DOHH2 (cell line): ENCODE measurements at regions not wholly inside any gene's neighbourhood (a gene's known extent, or its start where the extent isn't known, plus 50 kb on each side); places are given as distances from the start of the nearest gene placed in this dataset.
"Not testable (repeated sequence)": the region's sequence is repeated elsewhere in the genome, so short reads cannot be mapped to it uniquely, and the experiment has no call there.

ENCODE experiments used
- H3F3A ChIP-seq: fragments of 200-600 bp; sonication (generic), shearing (Covaris generic); 2 replicates; pipeline ENCODE4 v1.6.0; 2016; ENCODE audit warnings: antibody characterized with exemption, mild to moderate bottlenecking; ENCODE audit not compliant: control insufficient read depth, insufficient read depth
- H3K27ac ChIP-seq: fragments of 200-600 bp; sonication (generic); 2 replicates; pipeline ENCODE4 v1.5.1; 2014; ENCODE audit warnings: low read depth, mild to moderate bottlenecking, low read length, moderate library complexity
- H3K27me3 ChIP-seq: fragments of 200-600 bp; sonication (generic); 2 replicates; pipeline ENCODE4 v1.6.1; 2014; ENCODE audit warnings: mild to moderate bottlenecking, low read length, mixed read lengths; ENCODE audit not compliant: control insufficient read depth
- H3K36me3 ChIP-seq: fragments of 200-600 bp; sonication (generic); 2 replicates; pipeline ENCODE4 v1.6.1; 2014; ENCODE audit warnings: mild to moderate bottlenecking, low read length, moderate library complexity, mixed read lengths; ENCODE audit not compliant: control insufficient read depth
- H3K4me1 ChIP-seq: fragments of 200-600 bp; sonication (generic); 2 replicates; pipeline ENCODE4 v1.6.1; 2014; ENCODE audit warnings: mild to moderate bottlenecking, low read length, mixed read lengths; ENCODE audit not compliant: control insufficient read depth
- H3K4me2 ChIP-seq: fragments of 200-600 bp; sonication (generic); 2 replicates; pipeline ENCODE4 v1.6.0; 2014; ENCODE audit warnings: mild to moderate bottlenecking, low read length, moderate library complexity
- H3K4me3 ChIP-seq: fragments of 200-600 bp; sonication (generic); 2 replicates; pipeline ENCODE4 v1.5.1; 2014; ENCODE audit warnings: mild to moderate bottlenecking, low read length, mixed read lengths
- H3K79me2 ChIP-seq: fragments of 200-600 bp; sonication (generic); 2 replicates; pipeline ENCODE4 v1.6.1; 2014; ENCODE audit warnings: mild to moderate bottlenecking, low read length, mixed read lengths; ENCODE audit not compliant: control insufficient read depth
- H3K9me2 ChIP-seq: fragments of 200-600 bp; sonication (generic); replicated peaks from 2 replicates; pipeline ENCODE4 v1.6.1; 2014; ENCODE audit warnings: mild to moderate bottlenecking, low read length, mixed read lengths; ENCODE audit not compliant: control insufficient read depth
- H3K9me3 ChIP-seq: fragments of 200-600 bp; sonication (generic); 2 replicates; pipeline ENCODE4 v1.6.1; 2014; ENCODE audit warnings: antibody characterized with exemption, low read length, mixed read lengths; ENCODE audit not compliant: control insufficient read depth, insufficient read depth
- H4K20me1 ChIP-seq: fragments of 200-600 bp; sonication (generic); 2 replicates; pipeline ENCODE4 v1.6.0; 2014; ENCODE audit warnings: low read depth, mild to moderate bottlenecking, antibody characterized with exemption, low read length, moderate library complexity; ENCODE audit not compliant: control insufficient read depth, insufficient read depth
- CTCF ChIP-seq: fragments of 200-600 bp; sonication (generic); IDR thresholded peaks from one replicate; pipeline ENCODE4 v1.5.1; 2014; ENCODE audit warnings: antibody characterized with exemption, mild to moderate bottlenecking, low read depth, low read length; ENCODE audit not compliant: poor library complexity, severe bottlenecking
- EZH2phosphoT487 ChIP-seq: fragments of 200-600 bp; sonication (generic); IDR thresholded peaks from 2 replicates; pipeline ENCODE4 v1.6.1; 2017; ENCODE audit warnings: borderline replicate concordance, mild to moderate bottlenecking, antibody characterized with exemption, low read length, moderate library complexity, mixed read lengths

DNA sequence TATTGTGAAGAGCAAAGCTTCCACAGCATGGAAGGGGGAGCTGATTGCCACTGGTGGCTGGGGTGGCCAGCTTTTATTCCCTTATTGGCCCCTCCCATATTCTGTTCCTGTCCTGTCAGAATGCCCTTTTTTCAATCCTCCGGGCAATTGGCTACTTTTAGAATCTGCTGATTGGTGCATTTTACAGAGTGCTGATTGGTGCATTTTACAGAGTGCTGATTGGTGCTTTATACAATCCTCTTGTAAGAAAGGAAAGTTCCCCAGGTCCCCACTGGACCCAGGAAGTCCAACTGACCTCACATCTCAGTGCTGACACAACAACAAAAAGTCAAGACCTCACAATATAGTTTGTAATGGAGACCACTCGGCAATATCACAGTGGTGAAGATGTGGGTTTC, 195.0 kb downstream of the SPATA31A6 start:
- no peaks in the 10 kb centered on the region for H3K79me2 ChIP-seq
- H3K4me1 ChIP-seq, result no peaks in the 10 kb centered on the region
- H3K4me3 ChIP-seq, result no peak overlapping the region
- H3K4me2 ChIP-seq, result no peak overlapping the region
- H3K27me3 ChIP-seq, result no peaks in the 10 kb centered on the region
- H3F3A ChIP-seq, result no peaks in the 10 kb centered on the region
- H4K20me1 ChIP-seq, result no peaks in the 10 kb centered on the region
- no peaks in the 10 kb centered on the region for H3K36me3 ChIP-seq
- TF ChIP-seq EZH2phosphoT487 (no peak), CTCF (no peak)
- H3K9me3 ChIP-seq, result no peaks in the 10 kb centered on the region; the same call in 1 of the 2 replicates
- H3K27ac ChIP-seq, result no peak overlapping the region
- H3K9me2 ChIP-seq, result no peaks in the 10 kb centered on the region

DNA sequence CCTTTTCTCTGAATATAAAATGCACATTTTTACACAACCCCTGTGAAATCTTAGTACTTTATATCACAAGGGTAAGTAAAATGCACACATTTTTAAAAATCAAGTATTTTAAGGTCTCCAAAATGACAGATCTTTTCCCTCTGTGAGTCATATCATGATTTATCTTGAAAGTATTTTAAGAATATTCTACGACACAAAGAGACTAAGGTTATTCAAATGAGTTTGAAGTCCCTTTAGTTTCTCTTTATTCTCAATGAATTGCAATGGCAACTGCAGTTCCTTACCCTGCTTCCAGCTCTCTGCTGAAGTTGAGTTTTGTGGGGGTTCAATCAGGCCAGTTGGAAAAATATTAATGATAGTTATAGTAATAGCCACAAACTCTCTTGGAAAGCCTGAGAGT, 196.1 kb downstream of the SPATA31A6 start:
- H3K27ac ChIP-seq, H3K79me2 ChIP-seq, H3K36me3 ChIP-seq, H3K9me3 ChIP-seq, H3K4me3 ChIP-seq, H3K4me2 ChIP-seq, H3K27me3 ChIP-seq, H3K9me2 ChIP-seq, H3K4me1 ChIP-seq, H3F3A ChIP-seq, H4K20me1 ChIP-seq: not testable (repeated sequence)

- not testable (repeated sequence) for H3K9me2 ChIP-seq, H3K79me2 ChIP-seq, H3F3A ChIP-seq, H3K4me3 ChIP-seq, H3K4me1 ChIP-seq, H3K9me3 ChIP-seq, H3K27ac ChIP-seq, H4K20me1 ChIP-seq, H3K27me3 ChIP-seq, H3K36me3 ChIP-seq, H3K4me2 ChIP-seq
Observed at GRCh38 chr9:42384585-42384984, 201.1 kb downstream of the SPATA31A6 start.

DNA sequence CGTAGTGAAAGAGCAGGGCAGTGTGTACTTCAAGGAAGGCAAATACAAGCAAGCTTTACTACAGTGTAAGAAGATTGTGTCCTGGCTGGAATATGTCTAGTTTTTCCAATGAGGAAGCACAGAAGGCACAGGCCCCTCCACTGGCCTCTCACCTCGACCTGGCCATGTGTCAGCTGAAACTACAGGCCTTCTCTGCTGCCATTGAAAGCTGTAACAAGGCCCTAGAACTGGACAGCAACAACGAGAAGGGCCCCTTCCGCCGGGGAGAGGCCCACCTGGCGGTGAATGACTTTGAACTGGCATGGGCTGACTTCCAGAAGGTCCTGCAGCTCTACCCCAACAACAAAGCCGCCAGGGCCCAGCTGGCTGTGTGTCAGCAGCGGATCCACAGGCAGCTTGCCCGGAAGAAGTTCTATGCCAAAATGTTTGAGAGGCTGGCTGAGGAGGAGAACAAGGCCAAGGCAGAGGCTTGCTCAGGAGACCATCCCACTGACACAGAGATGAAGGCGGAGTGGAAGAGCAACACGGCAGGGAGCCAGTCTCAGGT, 202.2 kb downstream of the SPATA31A6 start:
- not testable (repeated sequence) for H3K9me3 ChIP-seq, H3K4me2 ChIP-seq, H4K20me1 ChIP-seq, H3K4me3 ChIP-seq, H3K4me1 ChIP-seq, H3K27ac ChIP-seq, H3K79me2 ChIP-seq, H3K27me3 ChIP-seq, H3F3A ChIP-seq, H3K9me2 ChIP-seq, H3K36me3 ChIP-seq

DNA sequence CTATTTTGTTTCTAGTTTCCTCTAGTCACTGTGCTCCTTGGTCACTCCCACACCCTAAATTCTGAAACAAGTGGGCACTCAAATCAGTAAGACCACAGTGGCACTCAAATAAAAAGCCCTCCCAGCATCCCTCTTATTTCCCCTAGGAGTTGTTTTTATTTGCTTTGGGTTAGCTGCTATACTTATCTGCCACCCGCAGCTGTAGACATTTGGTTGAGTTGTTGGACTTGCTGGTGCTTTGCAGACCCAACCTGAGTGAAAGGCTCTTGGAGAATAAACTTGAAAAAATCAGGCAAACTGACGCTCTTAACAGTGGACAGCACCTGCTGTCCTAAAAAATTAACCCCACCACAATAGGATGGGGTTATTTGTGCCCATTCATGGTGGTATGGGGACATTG, 203.0 kb downstream of the SPATA31A6 start:
- H3K9me3 ChIP-seq, result no peaks in the 10 kb centered on the region
- no peaks in the 10 kb centered on the region for H3K27me3 ChIP-seq
- no peaks in the 10 kb centered on the region for H3K36me3 ChIP-seq
- no peaks in the 10 kb centered on the region for H3K4me1 ChIP-seq
- no peaks in the 10 kb centered on the region for H3F3A ChIP-seq
- H3K9me2 ChIP-seq, result no peaks in the 10 kb centered on the region
- TF ChIP-seq EZH2phosphoT487 (no peak), CTCF (no peak)
- no peak overlapping the region for H3K4me3 ChIP-seq
- no peaks in the 10 kb centered on the region for H3K79me2 ChIP-seq
- no peak overlapping the region for H3K27ac ChIP-seq
- no peaks in the 10 kb centered on the region for H4K20me1 ChIP-seq
- no peak overlapping the region for H3K4me2 ChIP-seq
